ENCODE measurements at regions not wholly inside any gene's neighbourhood (a gene's known extent, or its start where the extent isn't known, plus 50 kb on each side); places are given as distances from the start of the nearest gene placed in this dataset.

- DNase-seq, result no peak
Measured at GRCh38 chr2:193793914-193794313, 1599.2 kb upstream of the TMEFF2 start.

GRCh38 chr2:193783681-193784080 is 1588.9 kb upstream of the TMEFF2 start:
- DNase-seq, result no peak

- no peak for DNase-seq
Measured at GRCh38 chr2:193778293-193778692, 1583.6 kb upstream of the TMEFF2 start.

GRCh38 chr2:193776988-193777387 is 1582.3 kb upstream of the TMEFF2 start:
- DNase-seq, result no peak

GRCh38 chr2:193774166-193774565 is 1579.4 kb upstream of the TMEFF2 start:
- DNase-seq, result peak; percentile 13

- DNase-seq, result no peak
Measured at GRCh38 chr2:193751299-193751698, 1556.6 kb upstream of the TMEFF2 start.

GRCh38 chr2:193749485-193749884 is 1554.8 kb upstream of the TMEFF2 start:
- no peak for DNase-seq

- DNase-seq, result no peak
Measured at GRCh38 chr2:193743089-193743488, 1548.4 kb upstream of the TMEFF2 start.

GRCh38 chr2:193738892-193739291 is 1544.2 kb upstream of the TMEFF2 start:
- no peak for DNase-seq

GRCh38 chr2:193712912-193713311 is 1518.2 kb upstream of the TMEFF2 start:
- no peak for DNase-seq

GRCh38 chr2:193703411-193703810 is 1508.7 kb upstream of the TMEFF2 start:
- DNase-seq, result no peak

- no peak for DNase-seq
Measured at GRCh38 chr2:193701484-193701883, 1506.8 kb upstream of the TMEFF2 start.

GRCh38 chr2:193695367-193695766 is 1500.6 kb upstream of the TMEFF2 start:
- peak; percentile 0 for DNase-seq

- DNase-seq, result no peak
Measured at GRCh38 chr2:193693758-193694157, 1499.0 kb upstream of the TMEFF2 start.

- no peak for DNase-seq
Measured at GRCh38 chr2:193690572-193690971, 1495.8 kb upstream of the TMEFF2 start.

- DNase-seq, result no peak
Measured at GRCh38 chr2:193687195-193687594, 1492.5 kb upstream of the TMEFF2 start.

- no peak for DNase-seq
Measured at GRCh38 chr2:193679847-193680246, 1485.1 kb upstream of the TMEFF2 start.

GRCh38 chr2:193670478-193670877 is 1475.7 kb upstream of the TMEFF2 start:
- DNase-seq, result no peak

GRCh38 chr2:193668557-193669323 is 1474.0 kb upstream of the TMEFF2 start:
- no peak for DNase-seq

GRCh38 chr2:193627927-193628272 is 1433.2 kb upstream of the TMEFF2 start:
- DNase-seq, result no peak

- no peak for DNase-seq
Measured at GRCh38 chr2:193627187-193627926, 1432.6 kb upstream of the TMEFF2 start.

- DNase-seq, result no peak
Measured at GRCh38 chr2:193608451-193608850, 1413.7 kb upstream of the TMEFF2 start.

- no peak for DNase-seq
Measured at GRCh38 chr2:193590831-193591230, 1396.1 kb upstream of the TMEFF2 start.

- peak; percentile 57 for DNase-seq
Measured at GRCh38 chr2:193584522-193584938, 1389.8 kb upstream of the TMEFF2 start.
